AG04449 (cell line): ENCODE measurements at regions not wholly inside any gene's neighbourhood (a gene's known extent, or its start where the extent isn't known, plus 50 kb on each side); places are given as distances from the start of the nearest gene placed in this dataset.

Experiments used
- CTCF ChIA-PET: fragments of 350-600 bp; formaldehyde crosslinking; extraction: SDS; loops from one replicate; lab custom pipeline; 2021; ENCODE audit warnings: antibody characterized with exemption; lab: Yijun Ruan, JAX
- POLR2A ChIA-PET: fragments of 400-600, 350-600 bp; formaldehyde crosslinking; extraction: SDS; loops from one replicate; lab custom pipeline; 2020; ENCODE audit warnings: antibody characterized with exemption, inconsistent platforms; lab: Yijun Ruan, JAX
- DNase-seq: peaks from one replicate; pipeline ENCODE4 v3.0.0-alpha.2; 2010; ENCODE audit warnings: low read depth, low spot score
- H3K4me3 ChIP-seq: 2 replicates; pipeline ENCODE4 v1.5.1; 2011; ENCODE audit warnings: low read depth, mild to moderate bottlenecking, control low read depth, low read length
- CTCF ChIP-seq: IDR thresholded peaks from one replicate; pipeline ENCODE4 v1.5.1; 2011; ENCODE audit warnings: mild to moderate bottlenecking, moderate library complexity, low read length, control low read depth, inconsistent platforms; ENCODE audit not compliant: insufficient read depth; ENCODE audit errors: missing control alignments

GRCh38 chr4:135207531-135207930, 1005.9 kb upstream of the PABPC4L start:
- H3K4me3 ChIP-seq = no peak overlapping the region
- no peak for DNase-seq
- TF ChIP-seq CTCF = no peak
- CTCF ChIA-PET = no interaction called here
- POLR2A ChIA-PET = no interaction called here

GRCh38 chr4:135204311-135204710, 1002.7 kb upstream of the PABPC4L start:
- ChIA-PET CTCF (no interaction called here), POLR2A (no interaction called here)
- no peak overlapping the region for H3K4me3 ChIP-seq
- no peak for TF ChIP-seq CTCF
- DNase-seq = no peak

- DNase-seq = no peak
- H3K4me3 ChIP-seq = no peak overlapping the region
Measured at GRCh38 chr4:135201081-135201480, 999.5 kb upstream of the PABPC4L start.

GRCh38 chr4:135197641-135198040, 996.1 kb upstream of the PABPC4L start:
- no peak overlapping the region for H3K4me3 ChIP-seq
- DNase-seq = no peak
- CTCF ChIA-PET = no interaction called here
- POLR2A ChIA-PET = no interaction called here
- no peak for TF ChIP-seq CTCF

More at GRCh38 chr4:135201081-135201480, 999.5 kb upstream of the PABPC4L start:
- no peak for TF ChIP-seq CTCF
- POLR2A ChIA-PET = no interaction called here
- CTCF ChIA-PET = no interaction called here

GRCh38 chr4:135194477-135194876, 992.9 kb upstream of the PABPC4L start:
- TF ChIP-seq CTCF = no peak
- DNase-seq = no peak
- ChIA-PET CTCF (no interaction called here), POLR2A (no interaction called here)
- no peak overlapping the region for H3K4me3 ChIP-seq

- TF ChIP-seq CTCF = no peak
- ChIA-PET POLR2A (no interaction called here), CTCF (no interaction called here)
- H3K4me3 ChIP-seq = no peak overlapping the region
- DNase-seq = no peak
Measured at GRCh38 chr4:135192751-135193535, 991.4 kb upstream of the PABPC4L start.
